H4 (cell line): ENCODE measurements at regions not wholly inside any gene's neighbourhood (a gene's known extent, or its start where the extent isn't known, plus 50 kb on each side); places are given as distances from the start of the nearest gene placed in this dataset.
"Not testable (repeated sequence)": the region's sequence is repeated elsewhere in the genome, so short reads cannot be mapped to it uniquely, and the experiment has no call there.

Experiments
- DNase-seq: peaks from one replicate; pipeline ENCODE4 v3.0.0-alpha.2; 2015; ENCODE audit warnings: low spot score

DNA sequence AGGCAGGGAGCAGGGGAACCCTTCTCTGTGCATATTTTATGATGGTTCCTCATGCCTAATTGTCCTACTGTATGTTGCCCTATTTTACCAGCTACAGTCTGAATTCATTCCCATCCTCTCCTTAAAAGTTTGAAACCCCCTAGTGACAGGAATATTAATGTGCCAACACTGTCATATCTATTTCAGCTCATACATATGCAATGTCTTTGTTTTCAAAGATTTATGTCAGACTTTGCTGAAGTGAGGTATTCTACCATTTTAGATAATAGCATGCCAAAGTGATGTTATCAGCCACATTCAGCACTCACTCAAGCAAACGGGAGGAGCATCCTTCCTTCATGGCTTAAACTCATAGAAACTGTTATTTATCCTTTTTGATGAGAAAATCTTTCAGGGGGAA is 696.5 kb downstream of the NR2F1-AS1 start:
- DNase-seq = no peak

DNA sequence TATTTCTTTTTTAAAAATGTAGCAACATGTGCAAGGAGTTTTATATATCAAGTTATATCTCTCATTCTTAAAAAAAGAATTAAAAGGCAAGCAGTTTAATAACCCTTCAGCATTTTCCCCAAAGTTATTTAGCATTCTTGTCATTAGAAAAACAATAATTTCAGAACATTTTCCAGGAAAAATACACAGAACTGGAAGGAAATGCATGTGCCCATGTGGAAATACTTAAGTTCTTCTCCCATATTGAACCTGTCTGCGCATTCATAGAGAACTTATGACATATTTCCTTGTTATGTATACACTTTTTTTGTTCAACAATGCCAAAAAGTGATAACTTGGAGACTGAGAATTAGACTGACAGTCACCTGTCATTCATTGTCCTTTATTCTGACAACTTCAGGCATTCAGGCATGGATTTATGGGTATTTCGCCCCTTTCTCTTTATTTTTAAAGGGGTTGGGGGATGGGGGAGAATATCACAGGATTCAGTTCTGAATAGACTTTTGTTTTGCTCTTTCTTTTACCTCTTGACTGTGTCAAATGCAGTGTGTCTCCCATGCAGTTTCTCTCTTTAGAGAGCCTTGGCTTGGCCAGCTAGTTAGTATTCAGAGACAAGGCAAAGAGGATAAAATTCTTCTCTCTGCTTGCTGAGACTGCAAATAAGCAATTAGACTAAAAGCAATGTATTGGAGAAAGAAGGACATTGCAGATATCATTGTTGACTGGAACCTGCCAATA is 701.0 kb downstream of the NR2F1-AS1 start:
- no peak for DNase-seq

DNA sequence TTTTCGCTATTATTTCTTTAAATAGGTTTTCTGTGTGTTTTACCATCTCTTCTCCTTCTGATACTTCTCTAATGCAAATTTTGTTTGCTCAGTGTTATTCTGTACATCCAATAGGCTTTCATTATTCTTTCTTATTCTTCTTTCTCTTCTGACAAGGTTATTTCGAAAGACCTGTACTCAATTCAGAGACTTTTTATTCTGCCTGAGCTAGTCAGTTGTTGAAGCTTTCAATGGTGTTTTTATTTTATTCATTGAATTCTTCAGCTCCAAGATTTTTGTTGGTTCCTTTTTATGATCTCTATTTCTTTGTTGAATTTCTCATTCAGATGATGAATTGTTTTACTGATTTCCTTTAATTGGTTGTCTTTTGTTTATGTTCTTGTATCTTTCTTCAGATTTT is 706.2 kb downstream of the NR2F1-AS1 start:
- DNase-seq = no peak

DNA sequence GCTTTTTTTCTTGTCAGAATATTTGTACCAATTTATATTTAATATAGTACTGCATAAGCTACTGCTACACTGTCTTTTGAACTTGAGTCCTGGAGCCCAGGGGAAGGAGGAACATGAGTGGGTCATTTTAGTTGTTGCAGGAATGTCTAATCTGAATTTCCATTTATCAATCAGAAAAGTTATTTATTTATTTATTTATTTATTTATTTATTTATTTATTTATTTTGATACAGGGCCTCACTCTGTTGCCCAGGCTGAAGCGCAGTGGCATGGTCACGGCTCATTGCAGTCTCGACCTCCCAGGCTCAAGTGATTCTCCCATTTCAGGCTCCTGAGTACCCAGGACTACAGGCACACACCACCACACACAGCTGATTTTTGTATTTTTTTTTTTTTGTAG is 712.6 kb downstream of the NR2F1-AS1 start:
- no peak for DNase-seq

GRCh38 chr5:92864591-92864990 is 716.4 kb downstream of the NR2F1-AS1 start:
- no peak for DNase-seq

- no peak for DNase-seq
These were observed 717.4 kb downstream of the NR2F1-AS1 start for GRCh38 chr5:92863666-92864065.

DNA sequence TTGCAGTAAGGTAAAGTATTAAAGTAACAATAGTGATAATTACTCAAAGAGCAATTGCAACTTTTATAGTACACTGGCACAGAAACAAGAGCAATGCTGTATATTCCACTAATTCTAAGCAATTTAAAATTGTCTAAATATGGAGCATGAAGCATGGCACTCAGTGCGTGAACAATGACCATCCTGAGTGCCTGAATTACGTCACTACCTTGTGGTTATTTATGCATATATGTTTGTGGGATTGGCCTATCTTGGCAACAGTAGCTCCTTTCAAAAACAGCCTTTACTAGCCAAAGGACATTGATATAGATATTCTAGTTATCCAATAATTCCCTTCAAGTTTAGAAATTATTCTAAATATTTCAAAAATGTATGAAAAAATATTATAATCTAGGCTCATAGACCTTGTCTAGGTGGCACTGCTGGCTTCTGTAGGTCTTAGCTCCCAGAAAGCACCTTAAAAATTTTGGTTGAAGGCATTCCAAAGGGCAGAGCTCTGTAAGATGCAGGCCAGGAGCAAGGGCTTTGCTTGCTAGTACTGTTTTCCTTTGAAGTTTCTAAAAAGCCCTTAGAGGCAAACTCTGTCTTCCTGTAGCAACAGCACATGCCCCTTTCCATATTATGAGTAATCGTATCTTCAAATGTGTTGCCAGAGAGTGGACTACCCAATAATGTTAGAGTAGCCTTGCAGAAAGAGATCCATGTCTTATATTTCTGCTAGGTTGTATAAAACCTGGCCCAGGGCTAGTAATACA is 719.3 kb downstream of the NR2F1-AS1 start:
- DNase-seq = no peak

DNA sequence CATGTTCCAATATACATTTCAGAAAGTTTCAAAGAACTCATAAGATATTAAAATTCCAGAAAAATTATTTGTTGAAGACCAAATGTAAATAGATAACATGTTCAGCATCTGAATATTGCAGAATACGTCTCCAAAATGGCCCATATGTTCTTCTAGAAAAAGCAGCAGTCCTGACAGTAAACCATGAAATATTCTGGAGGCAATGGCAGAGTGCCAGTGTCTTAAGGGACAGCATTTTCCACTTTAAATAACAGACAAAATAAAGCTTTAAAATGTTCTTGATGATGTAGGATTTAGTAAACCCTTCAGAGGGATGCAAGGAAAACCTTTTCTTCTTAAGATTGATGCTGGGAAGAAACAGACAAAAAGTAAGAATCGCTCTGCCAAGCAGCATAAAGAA is 721.0 kb downstream of the NR2F1-AS1 start:
- DNase-seq = no peak

- no peak for DNase-seq
These were observed 728.8 kb downstream of the NR2F1-AS1 start for GRCh38 chr5:92852219-92852618.

- no peak for DNase-seq
These were observed 730.1 kb downstream of the NR2F1-AS1 start for GRCh38 chr5:92850886-92851285.

GRCh38 chr5:92849756-92850155 is 731.3 kb downstream of the NR2F1-AS1 start:
- no peak for DNase-seq

DNA sequence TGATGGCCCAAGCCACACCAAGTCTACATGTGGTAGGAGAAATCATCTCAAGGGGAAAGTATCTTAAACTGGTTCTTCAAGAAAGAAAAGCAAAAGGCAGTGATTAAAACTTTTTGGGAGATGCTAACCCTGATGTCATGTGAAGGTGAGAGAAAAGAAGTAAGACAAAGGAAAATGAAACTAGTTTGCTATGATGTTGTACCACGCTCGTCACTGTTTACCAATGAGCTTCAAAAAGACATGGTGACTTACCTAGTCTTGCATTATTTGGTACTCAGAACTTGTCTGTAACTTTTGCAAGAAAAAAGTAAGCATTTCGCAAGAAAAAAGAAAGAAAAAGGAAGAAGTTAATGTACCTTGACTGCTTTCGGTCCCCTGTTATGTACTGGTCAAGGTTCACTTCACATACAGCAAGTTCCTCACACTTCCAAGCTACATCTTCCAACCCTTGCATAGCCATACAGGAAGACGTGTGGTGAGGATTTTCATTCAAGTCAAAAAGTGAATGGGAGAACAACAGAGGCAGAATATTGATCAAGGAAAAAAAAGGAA is 739.3 kb downstream of the NR2F1-AS1 start:
- no peak for DNase-seq

DNA sequence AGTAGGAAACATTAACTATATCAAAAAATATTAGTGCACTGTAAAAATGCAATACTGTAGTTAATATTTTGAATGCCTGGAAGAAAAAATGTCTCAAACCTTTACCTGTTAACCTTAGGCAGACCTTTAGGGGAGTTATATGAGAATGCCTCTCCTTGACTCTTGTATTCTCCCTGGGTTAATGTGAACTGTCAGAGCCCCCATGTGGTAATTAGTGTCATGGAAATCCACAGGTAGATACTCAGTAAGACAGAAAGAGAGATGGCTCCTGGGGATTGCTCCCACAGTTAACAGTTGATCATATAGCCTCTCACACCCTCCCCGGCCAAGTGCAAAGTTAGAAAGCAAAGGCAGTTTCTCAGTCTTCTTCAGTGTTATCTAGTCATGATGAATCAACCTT is 742.8 kb downstream of the NR2F1-AS1 start:
- DNase-seq = no peak

DNA sequence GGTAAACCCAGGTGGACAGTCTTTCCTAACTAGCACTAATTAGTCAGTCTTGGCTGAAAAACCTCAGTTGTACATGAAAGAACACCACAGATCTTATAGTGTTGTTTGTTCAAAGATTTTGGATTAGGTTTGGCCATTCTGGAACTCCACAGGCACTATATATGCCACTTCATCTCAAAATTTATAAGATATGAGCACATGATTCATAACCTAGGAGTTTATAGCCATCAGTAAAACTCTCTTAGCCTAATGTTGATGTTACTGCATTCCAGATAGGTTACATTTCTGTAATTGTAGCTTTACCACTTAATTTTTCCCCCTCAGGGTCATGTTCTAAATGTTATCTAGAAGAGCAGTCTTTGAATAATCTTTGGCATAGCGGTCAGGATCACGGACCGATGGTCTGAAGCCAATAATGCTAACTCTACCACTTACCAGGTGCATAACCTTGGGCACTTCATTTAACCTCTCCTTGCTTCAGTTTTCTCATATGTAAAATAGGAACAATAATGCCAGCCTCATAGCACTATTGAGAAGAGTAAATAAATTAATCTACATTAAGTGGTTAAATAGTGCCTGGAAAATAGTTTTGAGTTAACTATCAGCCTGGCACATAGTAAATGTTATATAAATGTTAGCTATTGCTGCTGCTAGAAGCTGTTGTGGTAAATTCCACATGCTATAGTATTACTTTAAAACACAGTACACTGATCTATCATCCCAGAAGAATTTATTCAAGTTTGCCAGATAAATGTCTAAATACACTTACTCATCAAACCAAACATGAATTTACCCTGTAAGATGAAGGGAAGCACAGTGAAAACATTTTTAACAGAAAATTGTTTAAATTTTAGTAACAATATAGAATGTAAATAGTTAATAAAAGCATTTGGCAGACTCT is 743.9 kb downstream of the NR2F1-AS1 start:
- DNase-seq = no peak

DNA sequence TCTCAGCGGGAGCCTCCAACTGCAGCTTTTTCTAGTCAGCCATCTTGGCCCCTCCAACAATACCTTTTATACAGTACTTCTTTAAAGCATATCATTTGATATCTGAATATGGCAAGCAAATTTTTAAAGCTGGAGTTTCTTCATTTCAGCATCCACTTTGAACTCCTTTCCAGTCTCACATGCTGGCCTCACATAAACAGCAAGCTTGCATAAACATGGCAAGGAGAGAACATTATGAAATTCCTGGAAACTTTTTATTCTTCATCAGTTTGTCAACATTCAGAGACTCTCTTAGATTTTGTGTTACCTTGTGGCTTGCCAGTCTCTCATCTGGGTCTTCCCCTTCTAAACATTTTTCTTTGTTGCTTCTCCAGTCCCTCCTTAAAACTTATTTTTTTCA is 745.3 kb downstream of the NR2F1-AS1 start:
- no peak for DNase-seq

- DNase-seq = not testable (repeated sequence)
These were observed 757.5 kb downstream of the NR2F1-AS1 start for GRCh38 chr5:92823551-92823950.

- no peak for DNase-seq
These were observed 758.8 kb downstream of the NR2F1-AS1 start for GRCh38 chr5:92822183-92822582.

DNA sequence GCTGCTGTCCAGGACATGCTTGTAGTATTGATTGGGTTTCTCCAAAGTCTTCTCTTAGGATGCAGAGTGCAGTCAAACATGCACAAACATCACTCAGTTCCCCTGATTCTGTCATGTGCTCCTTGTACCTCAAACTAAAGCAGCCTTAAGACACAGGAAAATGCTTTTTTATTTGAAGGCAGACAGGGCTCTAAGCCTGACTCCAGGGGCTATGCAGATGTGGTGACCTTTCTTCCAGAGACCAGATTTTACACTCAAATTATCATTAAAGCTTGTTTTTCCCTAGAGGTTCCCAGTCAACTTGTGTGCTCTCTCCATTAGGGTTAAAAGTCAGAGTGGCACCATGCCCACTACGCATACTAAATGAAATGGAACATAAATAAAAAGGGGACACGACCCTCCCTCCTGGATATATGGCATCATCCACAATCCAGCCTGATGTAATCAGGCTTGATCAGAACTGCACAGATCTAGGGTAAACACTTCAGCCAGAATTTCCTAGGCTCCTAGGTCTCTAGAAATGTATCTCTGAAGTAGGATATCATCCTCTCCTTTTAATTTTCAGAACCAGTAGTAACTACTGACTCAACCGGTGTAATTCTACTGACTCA is 771.1 kb downstream of the NR2F1-AS1 start:
- DNase-seq = no peak

GRCh38 chr5:92808474-92808873 is 772.5 kb downstream of the NR2F1-AS1 start:
- no peak for DNase-seq

DNA sequence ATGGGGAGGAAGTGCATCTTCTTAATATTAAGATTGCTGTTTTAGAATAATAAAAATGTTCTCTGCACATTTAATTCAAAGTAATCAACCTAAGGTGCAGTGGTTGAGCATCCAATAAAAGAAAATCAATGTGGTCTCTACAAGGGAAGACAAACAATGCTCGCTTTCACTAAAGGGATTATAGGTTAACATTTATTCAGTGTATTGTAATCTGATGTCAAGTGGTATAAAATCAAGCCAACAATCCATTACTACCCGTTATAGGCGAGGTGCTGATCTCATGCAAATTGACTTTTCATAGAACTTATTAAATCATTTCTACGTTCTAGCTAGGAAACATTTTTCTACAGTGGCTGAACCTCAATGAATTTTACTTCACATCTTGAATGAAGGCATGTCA is 773.9 kb downstream of the NR2F1-AS1 start:
- DNase-seq = no peak

DNA sequence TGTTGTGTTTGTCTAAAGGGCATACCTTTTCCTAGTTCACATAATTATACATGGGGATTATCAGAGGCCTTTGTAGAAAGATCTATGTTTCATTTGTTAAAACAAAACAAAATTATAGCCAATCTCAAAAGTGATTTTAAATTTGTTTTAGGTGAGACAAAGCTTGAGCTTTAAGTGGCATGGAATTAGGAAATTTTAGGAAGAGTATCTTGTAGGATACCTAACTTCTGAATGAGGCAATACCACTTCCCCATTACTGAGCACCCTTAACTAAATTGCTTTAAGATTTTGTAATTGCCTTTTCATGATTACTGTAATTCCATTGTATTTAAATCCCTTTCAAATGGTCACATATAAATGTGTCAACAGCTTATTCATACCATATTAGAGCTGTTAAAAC is 775.6 kb downstream of the NR2F1-AS1 start:
- DNase-seq = no peak

DNA sequence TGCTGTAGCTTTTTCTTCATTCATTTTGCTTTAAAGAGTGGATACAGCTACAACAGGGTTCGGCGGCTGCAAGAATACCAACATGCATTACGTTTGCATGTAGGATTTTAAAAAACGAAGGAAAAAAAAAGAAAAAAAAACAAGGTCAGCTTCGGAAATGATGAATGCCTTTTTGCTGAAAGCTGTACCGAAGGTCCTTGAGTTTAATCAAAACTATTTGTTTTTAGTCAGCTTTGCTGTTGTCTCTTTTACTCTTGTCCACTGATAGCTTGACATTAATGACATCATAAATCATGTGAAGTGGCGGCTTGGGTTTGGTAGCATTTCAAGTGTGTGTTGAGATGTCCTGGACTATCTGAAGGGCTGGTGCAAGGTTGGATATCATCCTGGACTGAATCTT is 779.1 kb downstream of the NR2F1-AS1 start:
- no peak for DNase-seq
